HEK293 (cell line): ENCODE measurements at regions not wholly inside any gene's neighbourhood (a gene's known extent, or its start where the extent isn't known, plus 50 kb on each side); places are given as distances from the start of the nearest gene placed in this dataset.

Experiments used
- CTCF ChIA-PET: fragments of 350-600 bp; formaldehyde crosslinking; extraction: SDS; loops from one replicate; lab custom pipeline; 2021; ENCODE audit warnings: antibody characterized with exemption; lab: Yijun Ruan, JAX
- POLR2A ChIA-PET: fragments of 300-600 bp; formaldehyde crosslinking; extraction: SDS; loops from one replicate; lab custom pipeline; 2020; ENCODE audit warnings: antibody characterized with exemption, inconsistent platforms; lab: Yijun Ruan, JAX
- H3K27ac ChIP-seq: fragments of 200-500 bp; sonication (Bioruptor generic); 2 replicates; pipeline ENCODE4 v1.5.1; 2014; ENCODE audit warnings: low read depth, low read length, control low read depth, inconsistent platforms; ENCODE audit errors: extremely low read depth
- H3K36me3 ChIP-seq, 2 experiments: fragments of 200-500 bp in 1 of 2; sonication (Bioruptor generic) in 1 of 2; 1 replicate in 1 of 2; 2 replicates in 1 of 2; pipeline ENCODE4 v1.5.1; 2014 to 2017; ENCODE audit warnings: inconsistent platforms in 2 of 2, low read length in 2 of 2; ENCODE audit not compliant: control insufficient read depth in 2 of 2, insufficient read depth in 1 of 2
- H3K4me1 ChIP-seq: fragments of 200-500 bp; sonication (Bioruptor generic); 2 replicates; pipeline ENCODE4 v1.5.1; 2014; ENCODE audit warnings: mild to moderate bottlenecking, low read length, inconsistent platforms; ENCODE audit not compliant: control insufficient read depth, insufficient read depth
- H3K4me3 ChIP-seq: 2 replicates; pipeline ENCODE4 v1.5.1; 2011; ENCODE audit warnings: low read depth, mild to moderate bottlenecking, control low read depth, low read length, moderate library complexity
- H3K9me3 ChIP-seq: fragments of 200-500 bp; sonication (Bioruptor generic); 2 replicates; pipeline ENCODE4 v1.5.1; 2014; ENCODE audit warnings: low read depth, low read length, inconsistent platforms; ENCODE audit not compliant: control insufficient read depth, insufficient read depth
- GFI1B ChIP-seq: fragments of 450-650 bp; formaldehyde crosslinking; IDR thresholded peaks from 2 replicates; pipeline ENCODE4 v1.5.1; 2016; ENCODE audit warnings: missing biosample characterization, missing genetic modification characterization
- MYNN ChIP-seq: fragments of 450-650 bp; formaldehyde crosslinking; IDR thresholded peaks from 2 replicates; pipeline ENCODE4 v1.5.1; 2016; ENCODE audit warnings: missing biosample characterization, missing genetic modification characterization, borderline replicate concordance
- SCRT2 ChIP-seq: fragments of 450-650 bp; formaldehyde crosslinking; IDR thresholded peaks from 2 replicates; pipeline ENCODE4 v1.5.1; 2016; ENCODE audit warnings: missing biosample characterization, missing genetic modification characterization
- ZBTB1 ChIP-seq: fragments of 450-650 bp; formaldehyde crosslinking; IDR thresholded peaks from 2 replicates; pipeline ENCODE4 v1.5.1; 2016; ENCODE audit warnings: missing biosample characterization, missing genetic modification characterization
- ZNF112 ChIP-seq: fragments of 450-650 bp; formaldehyde crosslinking; IDR thresholded peaks from 2 replicates; pipeline ENCODE4 v1.5.0; 2017; ENCODE audit warnings: missing biosample characterization, missing genetic modification characterization
- ZNF24 ChIP-seq: fragments of 450-650 bp; formaldehyde crosslinking; IDR thresholded peaks from 2 replicates; pipeline ENCODE4 v1.5.1; 2016; ENCODE audit warnings: missing biosample characterization, missing genetic modification characterization
- ZNF274 ChIP-seq, 2 experiments: fragments of 200-500 bp in 1 of 2; fragments of 450-650 bp in 1 of 2; sonication (Bioruptor generic) in 1 of 2; formaldehyde crosslinking in 1 of 2; IDR thresholded peaks; 2 replicates each; pipeline versions ENCODE4 v1.5.1 to v1.6.1; 2014 to 2016; ENCODE audit warnings: borderline replicate concordance in 1 of 2, inconsistent platforms in 1 of 2, low read length in 1 of 2, missing biosample characterization in 1 of 2, missing genetic modification characterization in 1 of 2
- ZNF292 ChIP-seq: fragments of 450-650 bp; formaldehyde crosslinking; IDR thresholded peaks from 2 replicates; pipeline ENCODE4 v1.5.1; 2016; ENCODE audit warnings: low read depth, missing biosample characterization, missing genetic modification characterization, borderline replicate concordance
- ZNF302 ChIP-seq: fragments of 450-650 bp; formaldehyde crosslinking; IDR thresholded peaks from 2 replicates; pipeline ENCODE4 v1.5.1; 2016; ENCODE audit warnings: missing biosample characterization, missing genetic modification characterization, low read depth
- ZNF473 ChIP-seq: fragments of 450-650 bp; formaldehyde crosslinking; IDR thresholded peaks from 2 replicates; pipeline ENCODE4 v1.5.1; 2017; ENCODE audit warnings: missing biosample characterization, missing genetic modification characterization
- ZNF571 ChIP-seq: fragments of 450-650 bp; formaldehyde crosslinking; IDR thresholded peaks from 2 replicates; pipeline ENCODE4 v1.5.0; 2017; ENCODE audit warnings: missing biosample characterization, missing genetic modification characterization
- ZNF658 ChIP-seq: fragments of 450-650 bp; formaldehyde crosslinking; IDR thresholded peaks from 2 replicates; pipeline ENCODE4; 2016; ENCODE audit warnings: missing biosample characterization, missing genetic modification characterization
- ZNF701 ChIP-seq: fragments of 450-650 bp; formaldehyde crosslinking; IDR thresholded peaks from 2 replicates; pipeline ENCODE4 v1.5.1; 2016; ENCODE audit warnings: missing biosample characterization, missing genetic modification characterization
- TF ChIP-seq, protein P1 (sequence below): fragments of 450-650 bp; formaldehyde crosslinking; IDR thresholded peaks from 2 replicates; pipeline ENCODE4 v1.5.1; 2017; ENCODE audit warnings: missing biosample characterization, missing genetic modification characterization
- TF ChIP-seq, protein P2 (sequence below): fragments of 450-650 bp; formaldehyde crosslinking; IDR thresholded peaks from 2 replicates; pipeline ENCODE4 v1.5.1; 2016; ENCODE audit warnings: missing biosample characterization, missing genetic modification characterization
- TF ChIP-seq, protein P3 (sequence below): fragments of 450-650 bp; formaldehyde crosslinking; IDR thresholded peaks from 2 replicates; pipeline ENCODE4 v1.5.1; 2016; ENCODE audit warnings: missing biosample characterization, missing genetic modification characterization
- TF ChIP-seq, protein P4 (sequence below): fragments of 450-650 bp; formaldehyde crosslinking; IDR thresholded peaks from 2 replicates; pipeline ENCODE4 v1.5.1; 2016; ENCODE audit warnings: missing biosample characterization, missing genetic modification characterization, low read depth
- TF ChIP-seq, protein P5 (sequence below): fragments of 450-650 bp; formaldehyde crosslinking; IDR thresholded peaks from 2 replicates; pipeline ENCODE4 v1.5.1; 2016; ENCODE audit warnings: missing biosample characterization, missing genetic modification characterization, borderline replicate concordance

DNA sequence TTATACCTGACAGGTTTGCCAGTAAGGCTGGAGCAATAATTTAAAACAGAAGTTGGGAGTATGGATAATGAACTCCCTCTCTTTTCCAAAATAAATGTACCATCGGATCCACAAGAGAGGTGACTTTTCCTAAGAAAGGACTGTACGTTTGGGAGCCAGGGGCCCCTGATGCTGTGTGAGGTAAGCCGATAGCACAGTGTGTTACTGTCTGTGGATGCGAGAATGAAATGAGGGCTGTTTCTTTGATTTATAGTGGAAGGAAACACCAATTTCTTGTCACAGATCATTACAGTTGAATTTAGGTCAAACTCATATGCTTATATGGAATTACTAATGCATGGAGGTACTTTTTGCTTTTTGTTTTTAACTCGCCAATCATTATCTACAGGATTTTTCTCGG lies 147.7 kb downstream of the ZNF664 start:
- H3K4me3 ChIP-seq: no peak overlapping the region
- no peak for TF ChIP-seq ZNF658 (tag by site-specific recombination)
- no peak for TF ChIP-seq ZNF571 (tag by site-specific recombination)
- TF ChIP-seq, protein P1, sequence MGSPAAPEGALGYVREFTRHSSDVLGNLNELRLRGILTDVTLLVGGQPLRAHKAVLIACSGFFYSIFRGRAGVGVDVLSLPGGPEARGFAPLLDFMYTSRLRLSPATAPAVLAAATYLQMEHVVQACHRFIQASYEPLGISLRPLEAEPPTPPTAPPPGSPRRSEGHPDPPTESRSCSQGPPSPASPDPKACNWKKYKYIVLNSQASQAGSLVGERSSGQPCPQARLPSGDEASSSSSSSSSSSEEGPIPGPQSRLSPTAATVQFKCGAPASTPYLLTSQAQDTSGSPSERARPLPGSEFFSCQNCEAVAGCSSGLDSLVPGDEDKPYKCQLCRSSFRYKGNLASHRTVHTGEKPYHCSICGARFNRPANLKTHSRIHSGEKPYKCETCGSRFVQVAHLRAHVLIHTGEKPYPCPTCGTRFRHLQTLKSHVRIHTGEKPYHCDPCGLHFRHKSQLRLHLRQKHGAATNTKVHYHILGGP (tag by site-specific recombination): no peak
- no peak for TF ChIP-seq ZNF112 (tag by site-specific recombination)
- TF ChIP-seq SCRT2 (tag by site-specific recombination): no peak
- no peak for TF ChIP-seq ZNF302 (tag by site-specific recombination)
- TF ChIP-seq, protein P2, sequence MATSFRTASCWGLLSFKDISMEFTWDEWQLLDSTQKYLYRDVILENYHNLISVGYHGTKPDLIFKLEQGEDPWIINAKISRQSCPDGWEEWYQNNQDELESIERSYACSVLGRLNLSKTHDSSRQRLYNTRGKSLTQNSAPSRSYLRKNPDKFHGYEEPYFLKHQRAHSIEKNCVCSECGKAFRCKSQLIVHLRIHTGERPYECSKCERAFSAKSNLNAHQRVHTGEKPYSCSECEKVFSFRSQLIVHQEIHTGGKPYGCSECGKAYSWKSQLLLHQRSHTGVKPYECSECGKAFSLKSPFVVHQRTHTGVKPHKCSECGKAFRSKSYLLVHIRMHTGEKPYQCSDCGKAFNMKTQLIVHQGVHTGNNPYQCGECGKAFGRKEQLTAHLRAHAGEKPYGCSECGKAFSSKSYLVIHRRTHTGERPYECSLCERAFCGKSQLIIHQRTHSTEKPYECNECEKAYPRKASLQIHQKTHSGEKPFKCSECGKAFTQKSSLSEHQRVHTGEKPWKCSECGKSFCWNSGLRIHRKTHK: no peak
- TF ChIP-seq ZNF701 (tag by site-specific recombination): no peak
- no peak for TF ChIP-seq ZNF274 (IDR thresholded peaks at IDR 0.05; ENCODE audit: low read length)
- TF ChIP-seq ZNF274 (tag by site-specific recombination; IDR thresholded peaks at IDR 0.05; ENCODE audit: borderline replicate concordance): no peak
- H3K9me3 ChIP-seq: no peaks in the 10 kb centered on the region
- no peaks in the 10 kb centered on the region for H3K36me3 ChIP-seq
- peaks cover 5% of the 10 kb centered on the region; the same call in 1 of the 2 replicates for H3K4me1 ChIP-seq
- ChIA-PET POLR2A (no interaction called here), CTCF (no interaction called here)
- H3K27ac ChIP-seq: no peak overlapping the region

DNA sequence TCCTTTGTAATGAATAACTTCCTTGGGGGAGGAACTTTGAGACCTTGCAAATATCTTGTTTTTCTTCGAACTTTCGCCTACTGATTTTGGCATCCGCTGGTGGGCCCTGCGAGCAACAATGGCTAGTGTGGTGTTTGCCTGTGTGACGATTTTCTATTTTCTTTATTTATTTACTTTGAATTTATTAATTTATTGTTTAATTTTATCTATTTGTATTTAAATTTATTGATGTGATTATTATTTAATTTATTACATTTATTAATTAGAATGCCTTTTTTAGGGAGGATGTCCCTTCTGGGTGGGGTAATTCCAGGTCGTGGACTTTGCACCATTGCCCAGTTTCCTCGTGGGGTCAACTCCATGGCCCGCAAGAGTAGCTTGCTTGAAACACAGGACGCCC lies 149.7 kb downstream of the ZNF664 start:
- ChIA-PET CTCF (no interaction called here), POLR2A (no interaction called here)
- Histone ChIP-seq H3K9me3 (no peaks in the 10 kb centered on the region), H3K4me3 (no peak overlapping the region), H3K27ac (no peak overlapping the region), H3K36me3 (no peaks in the 10 kb centered on the region), H3K4me1 (peaks cover 5% of the 10 kb centered on the region; the same call in 1 of the 2 replicates)
- TF ChIP-seq ZNF24 (tag by site-specific recombination) (no peak), GFI1B (no peak), ZBTB1 (no peak), ZNF292 (tag by site-specific recombination) (no peak), ZNF473 (no peak), MYNN (tag by site-specific recombination) (no peak)
- TF ChIP-seq, protein P3, sequence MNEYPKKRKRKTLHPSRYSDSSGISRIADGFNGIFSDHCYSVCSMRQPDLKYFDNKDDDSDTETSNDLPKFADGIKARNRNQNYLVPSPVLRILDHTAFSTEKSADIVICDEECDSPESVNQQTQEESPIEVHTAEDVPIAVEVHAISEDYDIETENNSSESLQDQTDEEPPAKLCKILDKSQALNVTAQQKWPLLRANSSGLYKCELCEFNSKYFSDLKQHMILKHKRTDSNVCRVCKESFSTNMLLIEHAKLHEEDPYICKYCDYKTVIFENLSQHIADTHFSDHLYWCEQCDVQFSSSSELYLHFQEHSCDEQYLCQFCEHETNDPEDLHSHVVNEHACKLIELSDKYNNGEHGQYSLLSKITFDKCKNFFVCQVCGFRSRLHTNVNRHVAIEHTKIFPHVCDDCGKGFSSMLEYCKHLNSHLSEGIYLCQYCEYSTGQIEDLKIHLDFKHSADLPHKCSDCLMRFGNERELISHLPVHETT: no peak
- TF ChIP-seq, protein P4, sequence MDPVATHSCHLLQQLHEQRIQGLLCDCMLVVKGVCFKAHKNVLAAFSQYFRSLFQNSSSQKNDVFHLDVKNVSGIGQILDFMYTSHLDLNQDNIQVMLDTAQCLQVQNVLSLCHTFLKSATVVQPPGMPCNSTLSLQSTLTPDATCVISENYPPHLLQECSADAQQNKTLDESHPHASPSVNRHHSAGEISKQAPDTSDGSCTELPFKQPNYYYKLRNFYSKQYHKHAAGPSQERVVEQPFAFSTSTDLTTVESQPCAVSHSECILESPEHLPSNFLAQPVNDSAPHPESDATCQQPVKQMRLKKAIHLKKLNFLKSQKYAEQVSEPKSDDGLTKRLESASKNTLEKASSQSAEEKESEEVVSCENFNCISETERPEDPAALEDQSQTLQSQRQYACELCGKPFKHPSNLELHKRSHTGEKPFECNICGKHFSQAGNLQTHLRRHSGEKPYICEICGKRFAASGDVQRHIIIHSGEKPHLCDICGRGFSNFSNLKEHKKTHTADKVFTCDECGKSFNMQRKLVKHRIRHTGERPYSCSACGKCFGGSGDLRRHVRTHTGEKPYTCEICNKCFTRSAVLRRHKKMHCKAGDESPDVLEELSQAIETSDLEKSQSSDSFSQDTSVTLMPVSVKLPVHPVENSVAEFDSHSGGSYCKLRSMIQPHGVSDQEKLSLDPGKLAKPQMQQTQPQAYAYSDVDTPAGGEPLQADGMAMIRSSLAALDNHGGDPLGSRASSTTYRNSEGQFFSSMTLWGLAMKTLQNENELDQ: no peak
- TF ChIP-seq, protein P5, sequence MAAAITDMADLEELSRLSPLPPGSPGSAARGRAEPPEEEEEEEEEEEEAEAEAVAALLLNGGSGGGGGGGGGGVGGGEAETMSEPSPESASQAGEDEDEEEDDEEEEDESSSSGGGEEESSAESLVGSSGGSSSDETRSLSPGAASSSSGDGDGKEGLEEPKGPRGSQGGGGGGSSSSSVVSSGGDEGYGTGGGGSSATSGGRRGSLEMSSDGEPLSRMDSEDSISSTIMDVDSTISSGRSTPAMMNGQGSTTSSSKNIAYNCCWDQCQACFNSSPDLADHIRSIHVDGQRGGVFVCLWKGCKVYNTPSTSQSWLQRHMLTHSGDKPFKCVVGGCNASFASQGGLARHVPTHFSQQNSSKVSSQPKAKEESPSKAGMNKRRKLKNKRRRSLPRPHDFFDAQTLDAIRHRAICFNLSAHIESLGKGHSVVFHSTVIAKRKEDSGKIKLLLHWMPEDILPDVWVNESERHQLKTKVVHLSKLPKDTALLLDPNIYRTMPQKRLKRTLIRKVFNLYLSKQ (tag by site-specific recombination): no peak
- TF ChIP-seq, all 188 proteins: peak for 0
